HepG2 (cell line): ENCODE measurements at regions not wholly inside any gene's neighbourhood (a gene's known extent, or its start where the extent isn't known, plus 50 kb on each side); places are given as distances from the start of the nearest gene placed in this dataset.

Source experiments
- ATAC-seq: fragments of 200-7000 bp; cut with Tn5 transposase; 3 replicates; pipeline ENCODE4 v1.9.1; 2020; ENCODE audit warnings: mild to moderate bottlenecking, moderate library complexity
- BruUV-seq: library from RNA; stranded (reverse); fragments of 400-500 nt; replicated peaks from 2 replicates; lab custom pipeline; 2021; lab: Mats Ljungman, UMichigan
- CTCF ChIA-PET: fragments of 300-600 bp; formaldehyde crosslinking; extraction: SDS; loops from one replicate; lab custom pipeline; 2021; ENCODE audit warnings: low total read pairs, inconsistent platforms, low intra/inter-chr PET ratio; lab: Yijun Ruan, JAX
- POLR2A ChIA-PET: fragments of 350-600 bp; sonication (Branson Sonifier 250); formaldehyde crosslinking; loops from one replicate; lab custom pipeline; 2020; ENCODE audit warnings: antibody characterized with exemption, inconsistent platforms; lab: Yijun Ruan, JAX
- DNase-seq: peaks from one replicate; pipeline ENCODE4 v3.0.0-alpha.2; 2015; ENCODE audit warnings: low spot score
- FAIRE-seq: peaks from 3 replicates; lab custom pipeline; 2011; peaks lifted over from hg19 to GRCh38; lab: Jason Lieb, UNC
- H2AFZ ChIP-seq: one replicate; pipeline ENCODE4 v1.6.1; 2011; ENCODE audit warnings: low read length, inconsistent platforms
- H3K27ac ChIP-seq: fragments of 300-600 bp; 3 replicates; pipeline ENCODE4 v1.8.0; 2011; ENCODE audit warnings: mixed run types, mild to moderate bottlenecking, mixed read lengths, low read length, inconsistent platforms; ENCODE audit not compliant: insufficient read depth; ENCODE audit errors: extremely low read length
- H3K27me3 ChIP-seq, 2 experiments: fragments of 200-600 bp in 1 of 2; 2 replicates in 1 of 2; 3 replicates in 1 of 2; pipeline versions ENCODE4 v1.6.0 to v1.8.0; 2011; ENCODE audit warnings: low read length in 2 of 2, mild to moderate bottlenecking in 2 of 2, moderate library complexity in 2 of 2, inconsistent platforms in 1 of 2; ENCODE audit not compliant: insufficient read depth in 2 of 2, control insufficient read depth in 1 of 2
- H3K36me3 ChIP-seq, 2 experiments: fragments of 200-600 bp in 1 of 2; replicated peaks in 1 of 2; 2 replicates in 1 of 2; 3 replicates in 1 of 2; pipeline versions ENCODE4 v1.5.1 to v1.8.0; 2011; ENCODE audit warnings: low read length in 2 of 2, inconsistent platforms in 1 of 2; ENCODE audit not compliant: insufficient read depth in 2 of 2, control insufficient read depth in 1 of 2
- H3K4me1 ChIP-seq: 2 replicates; pipeline ENCODE4 v1.5.1; 2012; ENCODE audit warnings: low read length, inconsistent platforms; ENCODE audit not compliant: insufficient read depth
- H3K4me2 ChIP-seq: 2 replicates; pipeline ENCODE4 v1.6.0; 2011; ENCODE audit warnings: low read depth, low read length, inconsistent platforms
- H3K4me3 ChIP-seq, 3 experiments: fragments of 200-600 bp in 1 of 3; sonication (generic), shearing (Covaris generic) in 1 of 3; replicated peaks in 1 of 3; 2 replicates each; pipeline ENCODE4 v1.5.1; 2011 to 2016; ENCODE audit warnings: low read length in 3 of 3, inconsistent platforms in 2 of 3, low read depth in 2 of 3, mild to moderate bottlenecking in 2 of 3, control low read depth in 1 of 3, mixed read lengths in 1 of 3; ENCODE audit not compliant: insufficient read depth in 1 of 3
- H3K79me2 ChIP-seq: one replicate; pipeline ENCODE4 v1.6.1; 2011; ENCODE audit warnings: low read length, inconsistent platforms; ENCODE audit not compliant: insufficient read depth
- H3K9ac ChIP-seq: 2 replicates; pipeline ENCODE4 v1.6.0; 2011; ENCODE audit warnings: mild to moderate bottlenecking, low read depth, low read length, inconsistent platforms; ENCODE audit not compliant: insufficient read depth
- H3K9me3 ChIP-seq: 2 replicates; pipeline ENCODE4 v1.5.1; 2012; ENCODE audit warnings: mild to moderate bottlenecking, low read length
- H4K20me1 ChIP-seq: 2 replicates; pipeline ENCODE4 v1.6.0; 2011; ENCODE audit warnings: inconsistent platforms, mild to moderate bottlenecking, low read length, moderate library complexity; ENCODE audit not compliant: insufficient read depth
- KDM5A ChIP-seq: fragments of 200-600 bp; sonication (generic); IDR thresholded peaks from 2 replicates; pipeline ENCODE4 v1.7.0; 2018; ENCODE audit warnings: antibody characterized with exemption, mild to moderate bottlenecking, low read length, borderline replicate concordance
- NFE2L2 ChIP-seq: fragments of 150-350 bp; IDR thresholded peaks from 2 replicates; pipeline ENCODE4 v1.6.1; 2014; ENCODE audit warnings: low read length
- REL ChIP-seq: sonication (generic); formaldehyde crosslinking; conservative IDR thresholded peaks from 2 replicates; pipeline ENCODE4 v1.8.0; 2022; ENCODE audit warnings: mild to moderate bottlenecking, missing genetic modification reagents, moderate library complexity
- ZFP41 ChIP-seq: sonication (generic); formaldehyde crosslinking; IDR thresholded peaks from 2 replicates; pipeline ENCODE4 v1.4.0; 2020; ENCODE audit warnings: mild to moderate bottlenecking, missing genetic modification reagents, borderline replicate concordance
- ZNF326 ChIP-seq: sonication (generic); formaldehyde crosslinking; IDR thresholded peaks from 2 replicates; pipeline ENCODE4 v1.4.0; 2020; ENCODE audit warnings: missing genetic modification reagents, borderline replicate concordance
- ZNF619 ChIP-seq: sonication (generic); formaldehyde crosslinking; IDR thresholded peaks from 2 replicates; pipeline ENCODE4 v1.4.0; 2020; ENCODE audit warnings: mild to moderate bottlenecking, missing genetic modification reagents
- ZNF737 ChIP-seq: sonication (generic); formaldehyde crosslinking; IDR thresholded peaks from 2 replicates; pipeline ENCODE4 v1.5.0; 2020; ENCODE audit warnings: missing genetic modification reagents, mild to moderate bottlenecking, borderline replicate concordance
- ZNF816 ChIP-seq: sonication (generic); formaldehyde crosslinking; IDR thresholded peaks from 2 replicates; pipeline ENCODE4 v1.8.0; 2022; ENCODE audit warnings: missing genetic modification reagents, mild to moderate bottlenecking, borderline replicate concordance
- ZNF891 ChIP-seq: sonication (generic); formaldehyde crosslinking; IDR thresholded peaks from 2 replicates; pipeline ENCODE4 v1.5.0; 2020; ENCODE audit warnings: mild to moderate bottlenecking, missing genetic modification reagents
- ZZZ3 ChIP-seq: sonication (generic); formaldehyde crosslinking; IDR thresholded peaks from 2 replicates; pipeline ENCODE4 v1.4.0; 2020; ENCODE audit warnings: missing genetic modification reagents, mild to moderate bottlenecking, borderline replicate concordance
- WGBS: methylation state at CpG from one replicate; pipeline ENCODE4 v1.1.6; 2017; ENCODE audit warnings: low lambda C conversion rate; 5-methylcytosine and 5-hydroxymethylcytosine counted together
- in situ Hi-C: cut with HindIII; loops from 2 replicates; pipeline ENCODE4 v1.10.0; 2017; ENCODE audit warnings: low pct_unique_long_range_greater_than_20kb; ENCODE audit not compliant: extremely low pct_ligation_motif_present
- intact Hi-C: fragments of 100-400 bp; cut with micrococcal nuclease; formaldehyde crosslinking; loops from one replicate; pipeline ENCODE4 v1.10.0; 2022; ENCODE audit not compliant: unreplicated experiment
- TF ChIP-seq, protein P1 (sequence below): sonication (generic); formaldehyde crosslinking; IDR thresholded peaks from 2 replicates; pipeline ENCODE4 v1.4.0; 2020; ENCODE audit warnings: mild to moderate bottlenecking, missing genetic modification reagents, borderline replicate concordance

- no peak for TF ChIP-seq KDM5A
- TF ChIP-seq REL (CRISPR knock-in tag) = no peak
- TF ChIP-seq ZNF891 (CRISPR knock-in tag) = no peak
- no peak for TF ChIP-seq ZNF326 (CRISPR knock-in tag)
- TF ChIP-seq ZNF619 (CRISPR knock-in tag) = no peak
- TF ChIP-seq, protein P1, sequence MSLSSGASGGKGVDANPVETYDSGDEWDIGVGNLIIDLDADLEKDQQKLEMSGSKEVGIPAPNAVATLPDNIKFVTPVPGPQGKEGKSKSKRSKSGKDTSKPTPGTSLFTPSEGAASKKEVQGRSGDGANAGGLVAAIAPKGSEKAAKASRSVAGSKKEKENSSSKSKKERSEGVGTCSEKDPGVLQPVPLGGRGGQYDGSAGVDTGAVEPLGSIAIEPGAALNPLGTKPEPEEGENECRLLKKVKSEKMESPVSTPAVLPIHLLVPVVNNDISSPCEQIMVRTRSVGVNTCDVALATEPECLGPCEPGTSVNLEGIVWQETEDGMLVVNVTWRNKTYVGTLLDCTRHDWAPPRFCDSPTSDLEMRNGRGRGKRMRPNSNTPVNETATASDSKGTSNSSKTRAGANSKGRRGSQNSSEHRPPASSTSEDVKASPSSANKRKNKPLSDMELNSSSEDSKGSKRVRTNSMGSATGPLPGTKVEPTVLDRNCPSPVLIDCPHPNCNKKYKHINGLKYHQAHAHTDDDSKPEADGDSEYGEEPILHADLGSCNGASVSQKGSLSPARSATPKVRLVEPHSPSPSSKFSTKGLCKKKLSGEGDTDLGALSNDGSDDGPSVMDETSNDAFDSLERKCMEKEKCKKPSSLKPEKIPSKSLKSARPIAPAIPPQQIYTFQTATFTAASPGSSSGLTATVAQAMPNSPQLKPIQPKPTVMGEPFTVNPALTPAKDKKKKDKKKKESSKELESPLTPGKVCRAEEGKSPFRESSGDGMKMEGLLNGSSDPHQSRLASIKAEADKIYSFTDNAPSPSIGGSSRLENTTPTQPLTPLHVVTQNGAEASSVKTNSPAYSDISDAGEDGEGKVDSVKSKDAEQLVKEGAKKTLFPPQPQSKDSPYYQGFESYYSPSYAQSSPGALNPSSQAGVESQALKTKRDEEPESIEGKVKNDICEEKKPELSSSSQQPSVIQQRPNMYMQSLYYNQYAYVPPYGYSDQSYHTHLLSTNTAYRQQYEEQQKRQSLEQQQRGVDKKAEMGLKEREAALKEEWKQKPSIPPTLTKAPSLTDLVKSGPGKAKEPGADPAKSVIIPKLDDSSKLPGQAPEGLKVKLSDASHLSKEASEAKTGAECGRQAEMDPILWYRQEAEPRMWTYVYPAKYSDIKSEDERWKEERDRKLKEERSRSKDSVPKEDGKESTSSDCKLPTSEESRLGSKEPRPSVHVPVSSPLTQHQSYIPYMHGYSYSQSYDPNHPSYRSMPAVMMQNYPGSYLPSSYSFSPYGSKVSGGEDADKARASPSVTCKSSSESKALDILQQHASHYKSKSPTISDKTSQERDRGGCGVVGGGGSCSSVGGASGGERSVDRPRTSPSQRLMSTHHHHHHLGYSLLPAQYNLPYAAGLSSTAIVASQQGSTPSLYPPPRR (CRISPR knock-in tag) = no peak
Measured at GRCh38 chr4:113824396-113824795, 62.9 kb upstream of the CAMK2D start (continued).

DNA sequence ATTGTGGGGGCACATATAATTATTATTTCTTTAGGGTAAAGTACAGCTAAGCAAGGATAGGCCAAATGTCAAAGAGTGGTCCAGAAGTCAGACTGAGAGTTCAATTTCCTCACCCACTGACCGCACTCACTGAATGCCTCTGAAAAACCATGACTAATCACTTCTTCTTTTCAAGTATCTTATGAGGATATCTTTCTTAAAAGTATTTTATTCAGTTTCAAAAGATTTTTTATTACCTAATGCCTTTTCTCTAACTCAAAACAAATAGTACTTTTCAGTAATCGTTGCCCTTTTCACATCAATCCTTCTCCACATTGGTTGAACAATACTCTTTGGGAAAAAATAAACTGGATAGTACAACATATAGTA is 61.7 kb upstream of the CAMK2D start:
- in situ Hi-C loops = no loop called here
- H3K4me3 ChIP-seq = no peak overlapping the region
- DNase-seq (no peak), ATAC-seq (no peak)
- peaks cover 14% of the 10 kb centered on the region; the same call in 1 of the 2 replicates for H3K4me1 ChIP-seq
- H3K9ac ChIP-seq = no peak overlapping the region
- POLR2A ChIA-PET = no interaction called here
- 27% methylated on average over 2 of the region's 2 CpGs for WGBS
- H3K27ac ChIP-seq = no peak overlapping the region
- intact Hi-C loops = no loop called here
- no peaks in the 10 kb centered on the region for H3K79me2 ChIP-seq
- H2AFZ ChIP-seq = no peak overlapping the region
- no TSS peak for BruUV-seq
- H3K4me2 ChIP-seq = no peak overlapping the region
- H4K20me1 ChIP-seq = no peaks in the 10 kb centered on the region
- 0 out of 5 replicates have a peak, but pooled peaks cover 0 to 4% of the 10 kb centered on the region in 2 experiments for H3K27me3 ChIP-seq
- CTCF ChIA-PET = no interaction called here
- no peak for TF ChIP-seq ZNF737 (CRISPR knock-in tag)
- TF ChIP-seq ZNF816 (CRISPR knock-in tag) = no peak
- no peak for TF ChIP-seq ZFP41
- TF ChIP-seq ZZZ3 = no peak
- TF ChIP-seq NFE2L2 = 0 out of 2 replicates have a peak, but pooled peaks have one; percentile 26
- TF ChIP-seq, all 625 proteins: peak for 1
- Histone ChIP-seq H3K9me3 (no peaks in the 10 kb centered on the region), H3K36me3 (no peaks in the 10 kb centered on the region)
- no peak for FAIRE-seq
